ENCODE measurements at regions not wholly inside any gene's neighbourhood (a gene's known extent, or its start where the extent isn't known, plus 50 kb on each side); places are given as distances from the start of the nearest gene placed in this dataset.
A peak's percentile ranks its signal among the peaks of the same experiment; 100 is the strongest.

GRCh38 chr3:22960105-22960984 is 242.8 kb upstream of the UBE2E2 start:
- no peak for TF ChIP-seq GATA1 (IDR thresholded peaks at IDR 0.05; ENCODE audit: low read depth, low read length)
- TF ChIP-seq POLR2A (IDR thresholded peaks at IDR 0.05; ENCODE audit: low read length): no peak
- peak; percentile 17 to 40 for DNase-seq

- TF ChIP-seq POLR2A (IDR thresholded peaks at IDR 0.05; ENCODE audit: low read length) (no peak), GATA1 (IDR thresholded peaks at IDR 0.05; ENCODE audit: low read depth, low read length) (no peak)
- DNase-seq: no peak
Measured at GRCh38 chr3:22962244-22962643, 240.9 kb upstream of the UBE2E2 start.

GRCh38 chr3:22966349-22966748 is 236.8 kb upstream of the UBE2E2 start:
- DNase-seq: no peak
- TF ChIP-seq GATA1 (IDR thresholded peaks at IDR 0.05; ENCODE audit: low read depth, low read length): no peak
- no peak for TF ChIP-seq POLR2A (IDR thresholded peaks at IDR 0.05; ENCODE audit: low read length)

GRCh38 chr3:22969276-22969675 is 233.9 kb upstream of the UBE2E2 start:
- DNase-seq: no peak
- TF ChIP-seq POLR2A (IDR thresholded peaks at IDR 0.05; ENCODE audit: low read length) (no peak), GATA1 (IDR thresholded peaks at IDR 0.05; ENCODE audit: low read depth, low read length) (no peak)

GRCh38 chr3:22971497-22971896 is 231.6 kb upstream of the UBE2E2 start:
- TF ChIP-seq GATA1 (IDR thresholded peaks at IDR 0.05; ENCODE audit: low read depth, low read length) (no peak), POLR2A (IDR thresholded peaks at IDR 0.05; ENCODE audit: low read length) (no peak)
- DNase-seq: no peak

- no peak for TF ChIP-seq GATA1 (IDR thresholded peaks at IDR 0.05; ENCODE audit: low read depth, low read length)
- TF ChIP-seq POLR2A (IDR thresholded peaks at IDR 0.05; ENCODE audit: low read length): no peak
- no peak for DNase-seq
Measured at GRCh38 chr3:22977042-22977441, 226.1 kb upstream of the UBE2E2 start.

- TF ChIP-seq GATA1 (IDR thresholded peaks at IDR 0.05; ENCODE audit: low read depth, low read length): no peak
- no peak for TF ChIP-seq POLR2A (IDR thresholded peaks at IDR 0.05; ENCODE audit: low read length)
- DNase-seq: no peak
Measured at GRCh38 chr3:22977650-22978289, 225.4 kb upstream of the UBE2E2 start.

- TF ChIP-seq POLR2A (IDR thresholded peaks at IDR 0.05; ENCODE audit: low read length): no peak
- no peak for TF ChIP-seq GATA1 (IDR thresholded peaks at IDR 0.05; ENCODE audit: low read depth, low read length)
- no peak for DNase-seq
Measured at GRCh38 chr3:22979581-22979980, 223.5 kb upstream of the UBE2E2 start.

GRCh38 chr3:22980346-22980745 is 222.8 kb upstream of the UBE2E2 start:
- no peak for DNase-seq
- TF ChIP-seq POLR2A (IDR thresholded peaks at IDR 0.05; ENCODE audit: low read length): no peak
- TF ChIP-seq GATA1 (IDR thresholded peaks at IDR 0.05; ENCODE audit: low read depth, low read length): no peak

- no peak for DNase-seq
- no peak for TF ChIP-seq POLR2A (IDR thresholded peaks at IDR 0.05; ENCODE audit: low read length)
- no peak for TF ChIP-seq GATA1 (IDR thresholded peaks at IDR 0.05; ENCODE audit: low read depth, low read length)
Measured at GRCh38 chr3:22981166-22981565, 222.0 kb upstream of the UBE2E2 start.

- TF ChIP-seq POLR2A (IDR thresholded peaks at IDR 0.05; ENCODE audit: low read length): no peak
- no peak for TF ChIP-seq GATA1 (IDR thresholded peaks at IDR 0.05; ENCODE audit: low read depth, low read length)
- no peak for DNase-seq
Measured at GRCh38 chr3:22981861-22982260, 221.3 kb upstream of the UBE2E2 start.

GRCh38 chr3:22982981-22983587 is 220.0 kb upstream of the UBE2E2 start:
- TF ChIP-seq GATA1 (IDR thresholded peaks at IDR 0.05; ENCODE audit: low read depth, low read length) (no peak), POLR2A (IDR thresholded peaks at IDR 0.05; ENCODE audit: low read length) (no peak)
- no peak for DNase-seq

- no peak for TF ChIP-seq GATA1 (IDR thresholded peaks at IDR 0.05; ENCODE audit: low read depth, low read length)
- TF ChIP-seq POLR2A (IDR thresholded peaks at IDR 0.05; ENCODE audit: low read length): no peak
- no peak for DNase-seq
Measured at GRCh38 chr3:22986958-22987357, 216.2 kb upstream of the UBE2E2 start.

GRCh38 chr3:22988566-22988965 is 214.6 kb upstream of the UBE2E2 start:
- no peak for DNase-seq
- no peak for TF ChIP-seq POLR2A (IDR thresholded peaks at IDR 0.05; ENCODE audit: low read length)
- no peak for TF ChIP-seq GATA1 (IDR thresholded peaks at IDR 0.05; ENCODE audit: low read depth, low read length)

Data from erythroblast (primary cell).